C1 segment of cervical spinal cord (tissue), 14 donors: ENCODE measurements at regions not wholly inside any gene's neighbourhood (a gene's known extent, or its start where the extent isn't known, plus 50 kb on each side); places are given as distances from the start of the nearest gene placed in this dataset.

ENCODE experiments used
- DNase-seq, 14 donors: peaks; one replicate each; lab custom pipeline; 2025; lab: John Stamatoyannopoulos, UW

- no peak for DNase-seq
These were observed 263.0 kb upstream of the ROBO2 start for GRCh38 chr3:76776927-76777326.

- DNase-seq, result no peak
These were observed 251.7 kb upstream of the ROBO2 start for GRCh38 chr3:76788206-76788605.

DNA sequence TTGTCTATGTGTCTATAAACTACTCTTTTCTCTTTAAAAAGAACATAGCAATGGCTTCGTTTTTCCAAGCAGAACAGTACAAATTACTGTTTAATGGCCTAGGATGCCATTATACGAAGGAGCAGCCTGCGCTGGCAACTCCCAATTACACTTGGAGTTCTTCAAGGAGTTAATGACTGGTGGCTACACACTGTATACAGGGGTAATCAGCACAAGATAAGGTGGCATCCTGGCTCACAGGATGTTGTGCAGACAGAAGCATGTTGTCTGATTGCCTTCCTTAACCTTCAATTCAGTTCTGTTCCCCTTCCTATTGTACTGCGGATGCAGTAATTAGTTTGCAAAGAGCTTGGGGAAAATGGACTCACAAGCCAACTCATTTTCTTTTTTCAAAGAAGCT lies 250.7 kb upstream of the ROBO2 start:
- DNase-seq, result no peak

GRCh38 chr3:76811418-76811817 lies 228.5 kb upstream of the ROBO2 start:
- DNase-seq, result no peak

GRCh38 chr3:76812649-76813242 lies 227.2 kb upstream of the ROBO2 start:
- DNase-seq, result no peak

DNA sequence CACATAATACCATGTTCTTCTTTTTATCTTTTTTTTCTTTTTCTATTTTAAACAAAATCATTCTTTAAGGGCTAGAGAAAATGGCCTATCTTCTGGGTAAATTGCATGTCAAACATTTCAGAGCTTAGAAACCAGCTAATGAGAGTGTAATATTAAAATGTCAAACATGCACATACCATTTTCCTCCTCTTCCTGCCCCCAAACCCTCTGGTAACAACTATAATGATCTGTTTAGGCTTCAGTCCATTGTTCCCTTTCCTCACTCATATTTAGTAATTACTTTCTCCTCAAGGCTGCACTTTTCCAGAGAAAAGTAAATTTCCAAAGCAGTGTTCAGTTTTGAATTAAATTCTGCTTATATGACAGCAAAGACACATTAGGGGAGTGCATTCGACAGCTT lies 224.3 kb upstream of the ROBO2 start:
- DNase-seq, result no peak

DNA sequence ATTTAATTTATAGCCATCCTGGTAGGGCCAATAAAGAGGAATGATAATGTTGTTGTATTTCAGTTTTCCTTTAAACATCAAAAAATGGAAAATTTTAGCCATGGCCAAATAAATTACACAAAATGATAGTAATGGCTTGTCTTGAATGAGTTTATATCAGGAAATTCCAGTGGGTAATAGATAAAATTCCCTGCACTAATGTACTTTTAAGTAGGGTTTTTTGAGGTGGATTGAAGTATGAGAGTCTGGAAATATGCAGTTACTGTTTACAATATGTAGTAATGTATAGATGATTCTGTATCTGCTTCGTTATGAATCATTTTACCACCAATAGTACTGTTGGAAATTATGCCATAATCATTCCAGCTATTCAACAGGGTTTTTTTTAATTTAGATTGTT lies 219.4 kb upstream of the ROBO2 start:
- no peak for DNase-seq

DNA sequence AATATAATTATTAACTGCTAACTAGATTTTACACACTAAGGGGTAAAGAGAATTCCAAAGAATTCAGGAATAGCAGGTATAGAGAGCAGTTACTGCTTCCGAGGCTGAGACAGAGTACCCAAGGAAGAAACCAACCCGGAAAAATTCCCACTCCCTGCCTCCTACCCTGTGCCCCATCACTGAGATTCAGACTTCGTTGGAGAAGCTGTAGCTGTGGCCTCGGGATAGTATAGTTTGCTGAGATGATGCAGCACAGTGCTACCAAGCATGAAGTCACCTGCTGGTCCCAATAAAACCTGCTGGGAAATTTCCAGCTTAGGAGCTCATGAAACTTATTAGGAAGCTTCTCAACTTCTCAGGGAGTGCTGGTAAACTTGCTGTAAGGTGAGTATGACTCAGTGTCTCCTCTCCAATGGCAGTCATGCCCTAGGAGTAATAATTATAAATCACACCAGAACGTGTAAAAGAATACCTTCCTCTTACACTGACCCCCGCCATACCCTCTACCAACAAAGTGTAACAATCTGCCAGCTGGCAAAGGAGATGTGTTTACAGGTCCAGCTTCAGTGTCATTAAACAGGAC lies 215.2 kb upstream of the ROBO2 start:
- DNase-seq, result no peak

GRCh38 chr3:76826861-76827260 lies 213.0 kb upstream of the ROBO2 start:
- DNase-seq, result no peak

DNA sequence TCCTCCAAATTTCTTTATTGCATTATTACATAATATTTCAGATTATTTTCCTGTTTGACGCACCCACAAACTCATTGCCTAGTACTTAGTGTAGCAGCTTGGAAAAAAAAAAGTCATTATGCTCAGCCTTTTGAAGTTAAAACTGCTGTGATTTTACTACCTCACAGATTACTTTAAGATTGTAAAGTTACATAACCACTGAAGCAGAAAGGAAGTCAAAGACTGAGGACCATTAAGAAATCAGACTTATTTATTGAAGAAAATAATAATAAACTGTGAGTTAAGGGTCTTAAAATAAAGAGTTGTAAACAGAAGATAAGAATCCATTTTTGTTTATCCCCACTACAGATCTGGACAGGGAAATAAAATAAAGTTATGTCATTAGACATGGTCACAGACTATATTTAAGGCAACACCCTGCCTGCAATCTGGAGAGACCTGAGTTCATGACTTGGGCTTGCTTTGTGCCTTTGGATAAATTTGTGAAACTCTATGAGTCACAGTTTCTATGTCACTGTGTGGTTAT lies 212.1 kb upstream of the ROBO2 start:
- no peak for DNase-seq

DNA sequence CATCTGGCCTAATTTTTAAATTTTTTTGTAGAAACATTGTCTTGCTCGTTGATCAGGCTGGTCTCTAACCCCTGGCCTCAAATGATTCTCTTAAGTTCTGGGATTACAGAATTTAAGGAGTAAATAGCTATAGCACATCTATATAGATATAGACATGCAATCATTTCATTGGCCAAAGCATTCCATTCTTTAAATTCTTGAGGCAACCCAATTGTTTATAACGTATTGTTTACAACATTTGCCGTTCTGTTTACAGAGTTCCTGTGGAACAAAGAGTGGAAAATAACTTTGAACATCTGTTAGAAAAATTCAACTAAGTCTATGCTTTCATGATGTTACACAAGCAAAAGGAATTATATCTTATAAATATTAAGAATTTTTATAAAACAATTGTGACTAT lies 205.2 kb upstream of the ROBO2 start:
- no peak for DNase-seq

- no peak for DNase-seq
These were observed 198.2 kb upstream of the ROBO2 start for GRCh38 chr3:76841747-76842146.

DNA sequence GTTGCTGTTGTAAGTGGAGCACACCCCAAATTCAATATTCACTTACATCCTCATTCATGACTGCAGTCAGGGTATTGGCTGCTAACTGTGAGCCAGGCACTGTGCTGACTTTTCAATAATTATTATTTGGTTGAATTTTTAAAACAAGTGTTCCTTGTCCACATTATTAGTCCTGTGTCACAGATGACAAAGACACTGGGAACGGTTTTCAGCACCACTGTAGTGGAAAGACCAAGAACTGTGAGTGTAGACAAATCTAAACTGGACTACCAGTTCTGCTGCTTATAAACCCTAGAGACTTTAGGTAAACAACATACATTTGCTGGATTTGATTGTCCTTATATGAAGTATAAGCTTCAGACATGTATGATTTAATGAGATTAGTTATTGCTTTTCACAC lies 197.7 kb upstream of the ROBO2 start:
- DNase-seq, result no peak

DNA sequence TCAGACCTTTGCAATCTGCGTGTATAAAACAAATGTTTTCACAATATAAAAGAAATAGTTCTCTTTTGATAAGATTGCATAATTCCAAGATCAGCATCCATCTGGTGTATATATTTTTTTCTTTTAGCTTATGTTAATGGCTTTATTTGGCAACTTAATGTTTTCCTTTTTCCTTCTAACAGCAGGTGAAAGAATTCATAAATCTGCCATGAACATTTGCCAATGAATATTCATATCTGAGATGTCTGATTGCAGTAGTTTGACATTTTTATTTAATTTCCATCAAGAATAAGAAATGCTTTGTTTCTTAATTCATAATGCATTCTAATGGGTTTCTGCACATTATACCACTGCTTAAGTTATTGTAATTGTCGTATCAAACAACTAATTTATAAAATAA lies 184.4 kb upstream of the ROBO2 start:
- DNase-seq, result no peak

GRCh38 chr3:76859596-76859995 lies 180.3 kb upstream of the ROBO2 start:
- no peak for DNase-seq

DNA sequence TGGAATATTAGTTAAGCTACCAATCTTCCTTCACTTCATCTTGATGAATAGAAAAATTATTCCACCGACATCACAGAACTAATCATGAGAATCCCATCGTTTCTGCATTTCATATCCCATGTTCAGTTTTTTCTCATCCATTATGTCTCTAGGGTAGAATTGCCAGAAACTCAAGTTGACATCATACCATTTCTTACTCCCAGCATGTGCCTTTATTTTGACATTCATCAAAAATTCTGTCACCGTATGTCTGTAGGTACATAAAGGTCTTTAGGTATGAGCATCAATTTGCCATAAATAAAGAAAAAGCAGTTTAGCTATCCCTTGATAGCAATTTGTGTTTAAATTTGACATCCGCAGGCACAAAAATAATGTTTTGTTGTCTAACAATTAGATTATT lies 175.5 kb upstream of the ROBO2 start:
- DNase-seq, result no peak

GRCh38 chr3:76866729-76867408 lies 173.0 kb upstream of the ROBO2 start:
- no peak for DNase-seq

GRCh38 chr3:76869726-76870384 lies 170.0 kb upstream of the ROBO2 start:
- DNase-seq, result no peak

DNA sequence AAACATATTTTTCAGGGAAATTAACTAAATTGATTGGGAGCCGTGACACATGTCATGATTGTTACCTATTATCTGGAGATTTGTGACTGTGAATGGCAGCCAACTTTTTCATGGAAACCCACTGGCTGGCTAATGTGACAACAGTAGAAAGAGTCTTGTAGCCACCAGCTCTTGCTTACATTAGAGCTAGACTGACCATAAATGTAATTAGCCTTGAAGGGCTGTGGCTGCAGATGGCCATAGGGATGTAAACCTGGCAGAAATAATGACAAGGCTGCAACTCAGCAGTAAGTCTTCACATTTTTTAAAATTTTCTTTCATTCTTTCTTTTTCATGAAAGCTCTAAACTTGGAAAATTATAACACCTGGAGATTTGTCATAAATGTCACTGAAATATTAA lies 168.2 kb upstream of the ROBO2 start:
- no peak for DNase-seq

- DNase-seq, result no peak
These were observed 166.9 kb upstream of the ROBO2 start for GRCh38 chr3:76872999-76873398.

DNA sequence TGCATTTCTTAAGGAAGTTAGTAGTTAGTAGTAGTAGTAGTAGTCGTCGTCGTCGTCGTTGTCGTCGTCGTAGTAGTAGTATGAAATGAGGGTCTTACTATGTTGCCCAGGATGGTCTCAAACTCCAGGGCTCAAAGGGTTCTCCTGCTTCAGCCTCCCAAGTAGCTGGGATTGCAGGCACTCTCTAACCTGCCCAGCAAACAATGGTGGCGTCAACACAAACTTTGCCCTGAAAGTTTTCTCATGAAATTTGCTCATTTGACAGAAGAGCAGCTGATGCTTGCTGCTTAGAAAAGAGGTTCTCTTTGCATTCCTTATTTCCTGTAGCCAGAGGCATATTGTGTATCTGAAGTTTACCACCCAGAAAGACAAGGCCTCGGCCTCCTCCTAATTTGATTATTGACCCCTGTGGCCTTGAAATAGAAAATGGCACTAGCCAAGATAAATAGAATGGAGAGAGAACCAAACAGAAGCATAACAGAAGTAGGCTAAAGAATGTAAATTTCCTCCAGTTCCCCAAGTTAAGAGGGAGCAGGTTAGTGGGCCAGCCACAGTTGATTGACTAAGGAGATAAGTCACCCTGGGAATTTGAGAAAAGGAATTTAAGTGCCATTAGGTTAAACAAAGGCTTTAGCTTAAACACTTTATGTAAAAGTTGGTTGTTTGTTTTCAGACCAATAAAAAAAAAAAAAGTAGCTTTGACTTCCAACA lies 166.2 kb upstream of the ROBO2 start:
- no peak for DNase-seq

DNA sequence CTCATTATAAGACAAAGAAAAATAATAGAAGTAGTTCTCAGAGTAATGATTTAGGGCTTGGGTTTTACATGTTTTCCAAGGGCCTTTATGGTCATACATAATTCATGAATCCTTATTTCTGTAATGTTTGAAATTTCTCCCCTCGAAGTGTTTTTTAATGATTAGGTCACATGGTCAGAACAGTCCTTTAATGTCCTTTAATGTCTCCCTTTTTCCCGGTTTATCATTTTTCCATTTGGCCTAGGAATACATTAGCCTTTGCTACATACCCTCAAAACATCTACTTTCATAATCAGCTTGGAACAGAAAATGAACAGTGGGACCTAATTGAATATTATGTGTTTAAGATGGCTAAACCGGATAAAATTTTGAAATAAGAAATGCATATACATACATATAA lies 159.9 kb upstream of the ROBO2 start:
- DNase-seq, result no peak
